ENCODE measurements at regions not wholly inside any gene's neighbourhood (a gene's known extent, or its start where the extent isn't known, plus 50 kb on each side); places are given as distances from the start of the nearest gene placed in this dataset.

DNA sequence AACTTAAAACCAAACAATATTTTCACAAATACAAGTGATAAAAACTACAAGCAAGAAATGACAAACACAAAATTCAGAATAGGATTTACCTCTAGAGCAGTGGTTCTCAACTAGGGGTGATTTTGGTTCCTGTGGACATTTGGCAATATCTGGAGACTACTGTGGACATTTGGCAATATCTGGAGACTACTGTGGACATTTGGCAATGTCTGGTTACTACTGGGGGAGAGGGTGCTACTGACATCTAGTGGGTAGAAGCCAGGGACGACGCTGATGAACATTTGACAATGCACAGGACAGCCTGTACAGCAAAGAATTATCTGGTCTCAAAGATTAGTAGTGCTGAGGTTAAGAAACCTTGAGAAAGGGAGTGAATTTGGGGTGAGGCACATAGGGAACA, 169.8 kb downstream of the CLCN4 start:
- Mint-ChIP-seq H3K27ac (no peak overlapping the region), H3K36me3 (ENCODE audit: insufficient read depth) (no peaks in the 10 kb centered on the region), H3K4me3 (ENCODE audit: low read depth) (no peak overlapping the region), H3K4me1 (ENCODE audit: low read depth) (no peaks in the 10 kb centered on the region), H3K27me3 (no peaks in the 10 kb centered on the region), H3K9me3 (ENCODE audit: low read depth) (peaks cover 19% of the 10 kb centered on the region)
- no peak for TF ChIP-seq CTCF (IDR thresholded peaks at IDR 0.05; ENCODE audit: unreplicated experiment)
- no peak for DNase-seq (ENCODE audit: low spot score, unreplicated experiment)

- TF ChIP-seq CTCF (IDR thresholded peaks at IDR 0.05; ENCODE audit: unreplicated experiment): no peak
- Mint-ChIP-seq H3K9me3 (ENCODE audit: low read depth) (peaks cover 19% of the 10 kb centered on the region), H3K36me3 (ENCODE audit: insufficient read depth) (no peaks in the 10 kb centered on the region), H3K27me3 (no peaks in the 10 kb centered on the region), H3K4me1 (ENCODE audit: low read depth) (no peaks in the 10 kb centered on the region), H3K4me3 (ENCODE audit: low read depth) (no peak overlapping the region), H3K27ac (no peak overlapping the region)
- DNase-seq (ENCODE audit: low spot score, unreplicated experiment): no peak
These were observed 170.9 kb downstream of the CLCN4 start for GRCh38 chrX:10327651-10328050.

- H3K27ac Mint-ChIP-seq: no peak overlapping the region
- no peaks in the 10 kb centered on the region for H3K27me3 Mint-ChIP-seq
- no peak for DNase-seq (ENCODE audit: low spot score, unreplicated experiment)
- no peak overlapping the region for H3K4me3 Mint-ChIP-seq (ENCODE audit: low read depth)
- no peaks in the 10 kb centered on the region for H3K36me3 Mint-ChIP-seq (ENCODE audit: insufficient read depth)
- H3K4me1 Mint-ChIP-seq (ENCODE audit: low read depth): no peaks in the 10 kb centered on the region
- peaks cover 15% of the 10 kb centered on the region for H3K9me3 Mint-ChIP-seq (ENCODE audit: low read depth)
- TF ChIP-seq CTCF (IDR thresholded peaks at IDR 0.05; ENCODE audit: unreplicated experiment): no peak
These were observed 173.2 kb downstream of the CLCN4 start for GRCh38 chrX:10329984-10330383.

- no peak for TF ChIP-seq CTCF (IDR thresholded peaks at IDR 0.05; ENCODE audit: unreplicated experiment)
- no peak for DNase-seq (ENCODE audit: low spot score, unreplicated experiment)
- no peak overlapping the region for H3K27ac Mint-ChIP-seq
- no peaks in the 10 kb centered on the region for H3K27me3 Mint-ChIP-seq
- no peaks in the 10 kb centered on the region for H3K4me1 Mint-ChIP-seq (ENCODE audit: low read depth)
- no peaks in the 10 kb centered on the region for H3K36me3 Mint-ChIP-seq (ENCODE audit: insufficient read depth)
- peaks cover 24% of the 10 kb centered on the region for H3K9me3 Mint-ChIP-seq (ENCODE audit: low read depth)
- H3K4me3 Mint-ChIP-seq (ENCODE audit: low read depth): no peak overlapping the region
These were observed 184.5 kb downstream of the CLCN4 start for GRCh38 chrX:10341309-10341708.

DNA sequence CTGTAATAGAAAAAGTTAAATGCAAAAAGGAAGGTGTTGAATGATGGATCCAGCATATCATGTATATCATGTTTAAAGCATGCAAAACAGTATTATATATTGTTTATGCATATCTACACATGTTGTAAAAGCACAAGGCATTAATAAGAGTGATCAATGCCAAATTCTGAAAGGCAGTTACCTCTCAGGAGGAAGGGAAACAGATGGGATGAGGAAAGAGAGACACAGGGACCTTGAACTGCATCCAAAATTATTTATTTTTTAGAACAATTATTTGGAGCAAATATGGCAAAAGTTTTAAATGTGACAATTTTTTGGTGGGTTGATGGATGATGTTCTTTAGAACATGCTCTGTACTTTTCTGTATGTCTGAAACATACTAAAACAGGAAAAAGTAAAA, 193.4 kb downstream of the CLCN4 start:
- H3K27ac Mint-ChIP-seq: no peak overlapping the region
- H3K36me3 Mint-ChIP-seq (ENCODE audit: insufficient read depth): no peaks in the 10 kb centered on the region
- peaks cover 27% of the 10 kb centered on the region for H3K9me3 Mint-ChIP-seq (ENCODE audit: low read depth)
- H3K4me3 Mint-ChIP-seq (ENCODE audit: low read depth): no peak overlapping the region
- no peak for TF ChIP-seq CTCF (IDR thresholded peaks at IDR 0.05; ENCODE audit: unreplicated experiment)
- H3K27me3 Mint-ChIP-seq: no peaks in the 10 kb centered on the region
- no peaks in the 10 kb centered on the region for H3K4me1 Mint-ChIP-seq (ENCODE audit: low read depth)
- no peak for DNase-seq (ENCODE audit: low spot score, unreplicated experiment)

Measured in progenitor cell of endocrine pancreas (in vitro differentiated cells).